ENCODE measurements at regions not wholly inside any gene's neighbourhood (a gene's known extent, or its start where the extent isn't known, plus 50 kb on each side); places are given as distances from the start of the nearest gene placed in this dataset.
"Not testable (repeated sequence)": the region's sequence is repeated elsewhere in the genome, so short reads cannot be mapped to it uniquely, and the experiment has no call there.

DNA sequence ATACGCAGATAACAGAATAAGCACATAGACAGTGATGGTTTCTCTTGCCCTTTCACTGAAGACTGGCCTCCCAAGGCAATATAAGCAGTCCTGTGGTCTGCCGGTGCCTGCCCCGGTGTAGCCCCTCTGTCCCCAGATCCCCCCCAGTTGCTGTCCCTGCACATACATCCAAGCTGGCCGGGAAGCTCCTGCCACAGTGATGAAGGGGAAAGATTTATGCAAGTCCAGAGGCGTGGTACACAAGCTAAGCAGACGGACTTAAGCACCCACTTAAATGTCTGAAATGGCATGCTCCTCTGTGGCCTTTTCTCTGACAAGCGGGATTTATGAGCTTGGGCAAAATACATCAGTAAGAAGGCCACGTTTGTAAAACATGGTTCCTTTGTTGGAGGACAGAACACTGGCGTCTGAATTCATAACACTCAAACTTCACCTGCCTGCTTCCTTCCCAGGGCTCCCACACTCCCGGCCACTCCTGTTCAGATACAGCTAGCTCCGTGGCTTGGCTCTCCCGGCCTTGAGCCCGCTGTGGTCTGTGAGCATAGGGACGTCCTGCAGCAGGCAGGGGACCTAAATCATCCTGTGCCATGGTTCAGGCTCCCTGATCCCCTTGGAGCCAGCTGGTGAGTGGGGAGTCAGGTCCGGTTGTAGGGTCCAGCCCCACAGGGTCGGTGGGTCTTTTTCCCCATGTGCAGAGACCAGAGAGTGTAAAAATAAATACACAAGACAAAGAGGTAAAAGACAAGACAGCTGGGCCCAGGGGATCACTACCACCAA lies 61.7 kb upstream of the PPP2R2D start:
- Histone ChIP-seq H3K9me3 (ENCODE audit: low read length) (no peaks in the 10 kb centered on the region), H3K4me2 (ENCODE audit: low read length) (no peak overlapping the region), H3K27me3 (ENCODE audit: insufficient read depth, low read depth, low read length) (no peaks in the 10 kb centered on the region), H3K9ac (ENCODE audit: low read length) (no peak overlapping the region), H3K4me3 (ENCODE audit: low read length) (no peak overlapping the region), H3K27ac (ENCODE audit: low read length) (no peak overlapping the region), H2AFZ (ENCODE audit: low read depth, low read length) (no peak overlapping the region), H3K36me3 (ENCODE audit: insufficient read depth, low read length) (no peaks in the 10 kb centered on the region), H4K20me1 (ENCODE audit: insufficient read depth) (no peaks in the 10 kb centered on the region), H3K79me2 (replicated peaks; ENCODE audit: insufficient read depth, low read length) (no peaks in the 10 kb centered on the region), H3F3A (ENCODE audit: insufficient read depth, low read length, poor library complexity, severe bottlenecking) (no peaks in the 10 kb centered on the region), H3K9me2 (ENCODE audit: insufficient read depth, low read length) (no peaks in the 10 kb centered on the region)
- TF ChIP-seq EZH2 (IDR thresholded peaks at IDR 0.05; ENCODE audit: borderline replicate concordance, insufficient read depth, low read length, poor library complexity, severe bottlenecking) = no peak
- TF ChIP-seq TAF1 (IDR thresholded peaks at IDR 0.05; ENCODE audit: low read depth) = no peak

DNA sequence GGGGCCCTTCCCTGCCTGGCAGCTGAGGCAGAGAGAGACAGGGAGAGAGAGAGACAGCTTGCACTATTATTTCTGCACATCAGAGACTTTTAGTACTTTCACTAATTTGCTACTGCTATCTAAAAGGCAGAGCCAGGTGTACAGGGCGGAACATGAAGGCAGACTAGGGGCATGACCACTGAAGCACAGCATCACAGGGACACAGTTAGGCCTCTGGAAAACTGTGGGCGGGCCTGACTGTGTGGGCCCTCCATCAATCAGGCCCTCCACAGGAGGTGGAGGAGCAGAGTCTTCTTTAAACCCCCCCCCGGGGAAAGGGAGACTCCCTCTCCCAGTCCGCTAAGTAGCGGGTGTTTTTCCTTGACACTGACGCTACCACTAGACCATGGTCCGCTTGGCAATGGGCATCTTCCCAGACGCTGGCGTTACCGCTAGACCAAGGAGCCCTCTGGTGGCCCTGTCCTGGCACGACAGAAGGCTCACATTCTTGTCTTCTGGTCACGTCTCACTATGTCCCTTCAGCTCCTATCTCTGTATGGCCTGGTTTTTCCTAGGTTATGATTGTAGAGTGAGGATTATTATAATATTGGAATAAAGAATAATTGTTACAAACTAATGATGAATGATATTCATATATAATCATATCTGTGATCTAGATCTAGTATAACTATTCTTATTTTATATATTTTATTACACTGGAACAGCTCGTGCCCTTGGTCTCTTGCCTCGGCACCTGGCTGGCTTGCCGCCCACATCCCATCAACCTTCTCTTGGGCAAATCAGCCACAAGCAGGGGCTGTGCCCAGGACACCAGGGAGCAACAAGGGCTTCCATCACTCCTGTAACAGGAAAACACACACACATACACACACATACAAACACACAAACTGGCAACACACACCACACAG lies 60.7 kb upstream of the PPP2R2D start:
- H2AFZ ChIP-seq (ENCODE audit: low read depth, low read length); H3K36me3 ChIP-seq (ENCODE audit: insufficient read depth, low read length); H3F3A ChIP-seq (ENCODE audit: insufficient read depth, low read length, poor library complexity, severe bottlenecking); H4K20me1 ChIP-seq (ENCODE audit: insufficient read depth); H3K9me2 ChIP-seq (ENCODE audit: insufficient read depth, low read length); H3K9ac ChIP-seq (ENCODE audit: low read length); H3K4me2 ChIP-seq (ENCODE audit: low read length); H3K27ac ChIP-seq (ENCODE audit: low read length); H3K79me2 ChIP-seq (replicated peaks; ENCODE audit: insufficient read depth, low read length); H3K4me3 ChIP-seq (ENCODE audit: low read length); H3K27me3 ChIP-seq (ENCODE audit: insufficient read depth, low read depth, low read length); H3K9me3 ChIP-seq (ENCODE audit: low read length): not testable (repeated sequence)
- peak; percentile 28 for TF ChIP-seq CTCF (IDR thresholded peaks at IDR 0.05; ENCODE audit: poor library complexity, severe bottlenecking)

- H3K27ac ChIP-seq (ENCODE audit: low read length) = no peak overlapping the region
- no peaks in the 10 kb centered on the region for H3K9me3 ChIP-seq (ENCODE audit: low read length)
- no peaks in the 10 kb centered on the region for H3K9me2 ChIP-seq (ENCODE audit: insufficient read depth, low read length)
- H3K27me3 ChIP-seq (ENCODE audit: insufficient read depth, low read depth, low read length) = no peaks in the 10 kb centered on the region
- no peaks in the 10 kb centered on the region for H3K36me3 ChIP-seq (ENCODE audit: insufficient read depth, low read length)
- no peak overlapping the region for H2AFZ ChIP-seq (ENCODE audit: low read depth, low read length)
- no peak overlapping the region for H3K4me3 ChIP-seq (ENCODE audit: low read length)
- no peaks in the 10 kb centered on the region for H3K79me2 ChIP-seq (replicated peaks; ENCODE audit: insufficient read depth, low read length)
- H4K20me1 ChIP-seq (ENCODE audit: insufficient read depth) = no peaks in the 10 kb centered on the region
- H3K4me2 ChIP-seq (ENCODE audit: low read length) = no peak overlapping the region
- no peak for TF ChIP-seq EZH2 (IDR thresholded peaks at IDR 0.05; ENCODE audit: borderline replicate concordance, insufficient read depth, low read length, poor library complexity, severe bottlenecking)
- TF ChIP-seq RAD21 (conservative IDR thresholded peaks at IDR 0.05) = no peak
- no peak for TF ChIP-seq EP300 (conservative IDR thresholded peaks at IDR 0.05; ENCODE audit: poor library complexity, severe bottlenecking)
- no peak for TF ChIP-seq MXI1 (conservative IDR thresholded peaks at IDR 0.05; ENCODE audit: poor library complexity, severe bottlenecking)
- no peak for TF ChIP-seq REST (IDR thresholded peaks at IDR 0.05; ENCODE audit: borderline replicate concordance)
- no peak for TF ChIP-seq TAF1 (IDR thresholded peaks at IDR 0.05; ENCODE audit: low read depth)
- no peak for TF ChIP-seq SMC3 (conservative IDR thresholded peaks at IDR 0.05; ENCODE audit: poor library complexity)
- no peak for TF ChIP-seq POLR2AphosphoS5 (IDR thresholded peaks at IDR 0.05)
- no peak for TF ChIP-seq CTCF (IDR thresholded peaks at IDR 0.05; ENCODE audit: poor library complexity, severe bottlenecking)
- H3F3A ChIP-seq (ENCODE audit: insufficient read depth, low read length, poor library complexity, severe bottlenecking) = no peaks in the 10 kb centered on the region
- no peak overlapping the region for H3K9ac ChIP-seq (ENCODE audit: low read length)
Measured at GRCh38 chr10:131840788-131841118, 60.1 kb upstream of the PPP2R2D start.
